ENCODE measurements at regions not wholly inside any gene's neighbourhood (a gene's known extent, or its start where the extent isn't known, plus 50 kb on each side); places are given as distances from the start of the nearest gene placed in this dataset.

- no peak for ATAC-seq
These were observed 307.7 kb upstream of the FZD8 start for GRCh38 chr10:35949811-35950211.

DNA sequence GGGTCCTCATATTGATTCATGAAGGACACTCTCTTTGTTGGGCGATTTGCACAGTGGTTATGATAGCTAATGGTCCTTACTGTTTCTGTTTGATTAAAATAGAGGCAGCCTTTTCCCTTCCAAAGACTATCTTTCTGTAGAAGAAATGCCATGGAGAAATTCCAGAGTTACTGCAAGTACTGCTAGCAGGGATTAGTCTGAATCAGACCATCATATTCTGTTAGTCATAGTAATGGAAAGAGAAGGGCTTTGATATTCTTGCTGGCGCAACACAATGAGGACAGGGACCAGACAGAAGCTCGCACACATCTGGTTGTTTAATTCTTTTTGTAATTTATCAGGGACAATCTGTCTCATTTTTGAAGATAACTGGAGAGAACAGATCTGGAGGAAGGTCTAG is 304.5 kb upstream of the FZD8 start:
- H3K4me1 ChIP-seq (ENCODE audit: low read depth) = no peaks in the 10 kb centered on the region
- no peak overlapping the region for H3K4me3 ChIP-seq
- intact Hi-C loops (cut with DNase I, micrococcal nuclease) = no loop called here
- no peak for TF ChIP-seq CTCF (IDR thresholded peaks at IDR 0.05)
- no peaks in the 10 kb centered on the region for H3K9me3 ChIP-seq
- DNase-seq (no peak), ATAC-seq (no peak)
- H3K36me3 ChIP-seq (ENCODE audit: low read depth) = no peaks in the 10 kb centered on the region

More at GRCh38 chr10:35949811-35950211, 307.7 kb upstream of the FZD8 start:
- no peaks in the 10 kb centered on the region for H3K36me3 ChIP-seq (ENCODE audit: low read depth)
- H3K9me3 ChIP-seq = no peaks in the 10 kb centered on the region
- DNase-seq = no peak
- TF ChIP-seq CTCF (IDR thresholded peaks at IDR 0.05) = no peak
- no peak overlapping the region for H3K4me3 ChIP-seq
- H3K4me1 ChIP-seq (ENCODE audit: low read depth) = no peaks in the 10 kb centered on the region
- intact Hi-C loops (cut with DNase I, micrococcal nuclease) = no loop called here

- Histone ChIP-seq H3K9me3 (no peaks in the 10 kb centered on the region), H3K4me3 (no peak overlapping the region), H3K4me1 (ENCODE audit: low read depth) (peaks cover 11% of the 10 kb centered on the region), H3K36me3 (ENCODE audit: low read depth) (no peaks in the 10 kb centered on the region)
- intact Hi-C loops (cut with DNase I, micrococcal nuclease) = no loop called here
- ATAC-seq (no peak), DNase-seq (no peak)
- TF ChIP-seq CTCF (IDR thresholded peaks at IDR 0.05) = no peak
These were observed 300.0 kb upstream of the FZD8 start for GRCh38 chr10:35942057-35942456.

DNA sequence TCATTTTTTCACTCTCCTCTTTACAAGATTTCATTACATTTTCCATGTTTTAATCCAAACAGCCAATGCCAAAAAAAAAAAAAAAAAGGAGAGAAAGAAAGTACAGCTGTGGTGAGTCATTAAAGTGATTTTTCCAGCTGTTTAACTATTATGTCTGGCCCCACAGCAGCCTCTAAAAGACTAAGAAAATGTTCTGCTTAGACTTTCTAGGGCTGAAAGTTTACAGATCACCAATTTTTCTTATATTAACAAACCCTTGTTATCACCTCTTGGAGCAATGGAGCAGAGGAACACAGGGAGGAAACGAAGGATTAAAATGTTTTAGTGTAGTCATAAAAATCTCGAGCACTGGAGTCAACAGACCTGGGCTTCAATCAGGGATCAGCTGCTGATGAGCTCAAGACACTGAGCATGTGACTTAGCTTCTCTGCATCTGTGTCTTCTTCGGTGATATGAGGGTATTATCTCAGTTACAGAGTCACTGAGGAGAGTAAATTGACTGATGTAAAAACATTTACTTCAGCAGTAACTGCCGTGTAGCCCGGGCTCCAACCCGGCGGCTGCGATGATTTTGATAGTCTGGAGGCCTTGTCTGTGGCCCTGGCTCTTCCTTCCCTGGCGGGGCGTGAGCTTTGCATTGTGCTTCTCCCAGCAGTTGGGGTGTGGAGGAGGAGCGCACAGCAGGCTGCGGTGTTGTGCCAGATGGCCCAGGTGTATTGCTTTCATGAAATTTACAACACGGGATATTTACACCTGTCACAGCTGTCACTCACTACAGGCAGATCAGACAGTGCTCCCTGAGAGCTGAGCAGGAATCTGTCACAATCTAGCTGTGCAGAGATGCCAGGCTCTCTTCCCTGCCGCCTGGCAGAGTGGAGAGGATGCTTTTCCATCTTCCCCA is 298.3 kb upstream of the FZD8 start:
- intact Hi-C loops (cut with DNase I, micrococcal nuclease) = no loop called here
- TF ChIP-seq CTCF (IDR thresholded peaks at IDR 0.05) = no peak
- H3K9me3 ChIP-seq = no peaks in the 10 kb centered on the region
- peaks cover 11% of the 10 kb centered on the region for H3K4me1 ChIP-seq (ENCODE audit: low read depth)
- H3K4me3 ChIP-seq = no peak overlapping the region
- no peaks in the 10 kb centered on the region for H3K36me3 ChIP-seq (ENCODE audit: low read depth)
- ATAC-seq (peak; percentile 92), DNase-seq (peak; percentile 54 to 72 (median 62))

DNA sequence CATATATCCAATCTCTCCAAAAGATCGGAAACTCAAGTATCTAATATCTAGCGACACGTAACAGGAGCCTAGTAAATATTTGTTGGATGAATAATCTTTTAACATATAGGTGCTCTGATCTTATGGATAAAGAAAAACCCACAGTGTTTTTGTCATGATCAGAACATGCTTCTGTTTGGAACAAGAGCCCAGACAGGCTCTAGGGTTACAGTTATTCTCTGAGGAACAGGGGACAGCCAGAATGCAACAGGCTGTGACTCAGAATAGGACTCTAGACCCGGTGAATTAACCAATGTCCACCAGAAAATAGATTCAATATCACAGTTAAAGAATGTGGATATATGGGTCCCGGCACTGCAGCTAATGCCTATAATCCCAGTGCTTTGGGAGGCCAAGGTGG is 296.1 kb upstream of the FZD8 start:
- no peak for TF ChIP-seq CTCF (IDR thresholded peaks at IDR 0.05)

More for the DNA sequence above, 296.1 kb upstream of the FZD8 start:
- H3K36me3 ChIP-seq (ENCODE audit: low read depth) = no peaks in the 10 kb centered on the region
- ATAC-seq (no peak), DNase-seq (no peak)
- H3K4me3 ChIP-seq = no peak overlapping the region
- no peaks in the 10 kb centered on the region for H3K9me3 ChIP-seq
- intact Hi-C loops (cut with DNase I, micrococcal nuclease) = no loop called here
- peaks cover 11% of the 10 kb centered on the region for H3K4me1 ChIP-seq (ENCODE audit: low read depth)
